GM19043 (cell line): ENCODE measurements at regions not wholly inside any gene's neighbourhood (a gene's known extent, or its start where the extent isn't known, plus 50 kb on each side); places are given as distances from the start of the nearest gene placed in this dataset.
"Not testable (repeated sequence)": the region's sequence is repeated elsewhere in the genome, so short reads cannot be mapped to it uniquely, and the experiment has no call there.

Source experiments
- ATAC-seq: cut with Tn5 transposase; IDR thresholded peaks from one replicate; pipeline ENCODE4 v1.9.1; 2021; ENCODE audit warnings: low read depth; ENCODE audit not compliant: unreplicated experiment

DNA sequence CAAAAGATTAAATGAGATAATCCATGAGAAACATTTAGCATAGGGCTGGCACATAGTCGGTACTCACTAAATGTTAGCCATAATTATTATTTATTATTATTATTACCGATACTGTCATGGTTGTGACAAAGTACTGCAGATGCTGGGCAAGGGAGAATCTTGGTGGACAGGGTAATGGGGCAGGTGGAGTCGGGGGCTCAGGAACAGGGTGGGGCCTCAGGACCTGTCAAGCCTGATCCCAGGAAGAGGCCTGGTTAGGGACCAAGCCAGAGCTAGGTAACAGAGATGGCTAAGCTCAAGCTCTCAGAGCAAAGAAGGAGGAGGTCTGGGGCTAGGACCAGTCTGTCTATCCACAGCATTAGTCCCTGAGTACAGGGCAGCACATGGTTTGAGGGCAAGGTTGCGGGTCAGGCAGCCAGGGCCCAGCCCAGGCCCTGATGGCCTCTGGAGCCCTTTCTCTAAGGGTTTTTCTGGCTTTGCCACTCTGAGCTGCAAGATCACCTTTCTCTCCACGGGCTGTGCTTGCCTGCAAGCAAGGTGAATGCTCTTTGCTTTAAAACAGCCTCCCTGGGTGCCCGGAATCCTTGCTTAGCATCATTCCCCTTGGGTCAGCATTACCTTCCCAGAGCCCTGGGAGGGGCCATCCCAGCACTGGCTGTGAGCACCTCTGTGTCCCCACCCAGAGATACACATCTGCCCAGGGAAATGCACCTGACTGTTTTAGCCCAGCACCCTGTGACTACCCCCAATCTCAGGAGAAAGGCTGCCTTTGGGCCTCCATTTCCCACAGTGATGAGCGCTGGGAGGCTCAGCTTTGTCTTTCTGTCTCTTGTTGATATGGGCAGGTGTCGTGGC is 572.0 kb downstream of the PTPRU start:
- ATAC-seq = no peak

DNA sequence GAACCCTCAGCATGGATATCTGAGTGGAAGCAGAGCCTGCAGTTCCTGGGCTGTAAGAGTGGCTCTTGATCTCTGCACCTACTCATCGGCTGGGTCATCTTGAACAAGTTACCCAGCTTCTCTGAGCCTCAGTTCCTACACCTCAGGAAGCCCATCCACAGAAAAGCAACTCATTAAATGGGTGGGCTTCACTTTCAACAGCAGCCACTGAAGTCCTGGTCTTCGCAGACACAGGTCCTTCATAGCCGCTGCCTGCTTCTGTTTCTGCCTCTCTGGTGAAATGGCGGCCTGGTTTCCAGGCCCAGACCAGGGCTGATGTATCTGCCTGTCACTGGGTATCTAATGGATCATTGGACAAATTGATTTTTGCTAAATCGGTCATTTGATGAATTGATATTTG is 571.4 kb downstream of the PTPRU start:
- ATAC-seq = no peak

DNA sequence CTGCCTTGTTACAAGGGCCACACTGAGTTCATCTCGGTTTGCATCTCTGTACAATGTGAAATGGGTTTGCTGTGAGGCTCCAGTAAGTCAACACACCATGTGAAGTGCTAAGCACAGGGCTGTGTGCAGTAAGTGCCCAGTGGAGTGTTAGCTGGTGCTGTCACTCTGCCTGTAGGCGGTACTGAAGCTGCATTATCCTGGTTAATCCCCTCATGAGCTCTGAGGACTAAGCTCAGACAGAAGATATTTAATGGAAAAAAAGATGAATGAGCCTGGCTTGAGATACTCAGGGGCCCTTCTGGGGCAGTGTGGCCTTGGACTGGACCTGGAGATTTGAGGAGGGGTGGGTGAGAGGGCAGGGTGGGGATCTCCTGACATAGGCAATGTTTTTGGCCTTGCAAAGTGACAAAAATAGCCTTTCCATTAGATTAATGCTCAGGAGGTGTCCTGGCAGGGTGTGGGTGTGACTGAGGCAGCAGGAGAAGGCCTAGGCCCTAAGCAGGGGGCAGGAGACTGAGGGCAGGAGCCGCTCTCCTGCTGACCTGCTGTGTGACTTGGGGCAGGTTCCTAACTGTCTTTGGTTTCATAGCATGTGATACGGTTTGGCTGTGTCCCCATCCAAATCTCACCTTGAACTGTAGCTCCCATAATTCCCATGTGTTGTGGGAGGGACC is 570.5 kb downstream of the PTPRU start:
- no peak for ATAC-seq

DNA sequence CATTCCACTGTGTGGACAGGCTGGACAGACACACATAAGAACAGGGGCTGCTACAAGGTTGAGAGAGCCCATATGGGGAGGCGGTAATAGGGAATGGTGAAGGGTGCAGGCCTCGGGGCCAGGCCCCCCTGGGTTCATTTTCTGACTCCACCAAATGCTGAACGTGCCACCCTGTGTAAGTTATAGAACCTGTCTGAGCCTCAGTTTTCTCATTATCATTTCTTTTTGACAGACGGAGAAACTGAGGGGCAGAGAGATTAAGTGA is 569.5 kb downstream of the PTPRU start:
- ATAC-seq = no peak

DNA sequence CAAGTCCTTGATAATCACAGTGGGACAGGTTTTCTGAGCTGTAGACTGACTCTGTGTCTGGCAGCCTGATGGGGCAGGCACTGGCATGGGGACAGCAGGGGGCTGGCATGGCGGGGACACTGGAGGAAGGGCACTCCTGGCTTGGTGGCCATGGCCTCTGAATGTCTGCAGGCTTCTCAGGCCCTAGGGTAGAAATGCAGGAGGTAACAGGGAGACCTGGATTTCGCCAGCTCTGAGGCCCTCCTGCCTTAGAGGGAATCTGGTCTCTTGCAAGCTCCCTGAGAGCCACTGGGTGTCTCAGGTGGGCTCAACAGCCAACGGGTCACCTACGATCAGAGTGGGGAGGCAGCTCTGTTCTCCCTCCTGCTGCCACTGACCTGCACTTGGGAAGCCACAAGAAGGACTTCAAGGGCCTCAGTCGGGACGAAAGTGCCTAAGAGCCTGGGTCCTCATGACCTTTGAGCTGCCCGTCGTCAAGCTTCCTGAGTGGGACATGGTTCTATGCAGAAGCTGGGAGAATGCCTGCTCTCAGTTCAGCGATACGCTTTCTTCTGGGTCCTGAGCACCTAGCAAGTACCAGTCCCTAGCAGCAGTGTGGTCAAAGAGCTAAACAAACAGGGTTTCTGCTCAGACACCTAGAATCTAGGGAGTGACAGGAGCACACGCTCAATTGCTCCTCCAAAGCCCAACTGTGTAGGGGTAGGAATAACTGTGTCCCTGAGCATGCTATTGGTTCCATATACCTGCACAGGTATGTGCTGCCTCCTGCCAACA is 569.0 kb downstream of the PTPRU start:
- ATAC-seq = no peak

DNA sequence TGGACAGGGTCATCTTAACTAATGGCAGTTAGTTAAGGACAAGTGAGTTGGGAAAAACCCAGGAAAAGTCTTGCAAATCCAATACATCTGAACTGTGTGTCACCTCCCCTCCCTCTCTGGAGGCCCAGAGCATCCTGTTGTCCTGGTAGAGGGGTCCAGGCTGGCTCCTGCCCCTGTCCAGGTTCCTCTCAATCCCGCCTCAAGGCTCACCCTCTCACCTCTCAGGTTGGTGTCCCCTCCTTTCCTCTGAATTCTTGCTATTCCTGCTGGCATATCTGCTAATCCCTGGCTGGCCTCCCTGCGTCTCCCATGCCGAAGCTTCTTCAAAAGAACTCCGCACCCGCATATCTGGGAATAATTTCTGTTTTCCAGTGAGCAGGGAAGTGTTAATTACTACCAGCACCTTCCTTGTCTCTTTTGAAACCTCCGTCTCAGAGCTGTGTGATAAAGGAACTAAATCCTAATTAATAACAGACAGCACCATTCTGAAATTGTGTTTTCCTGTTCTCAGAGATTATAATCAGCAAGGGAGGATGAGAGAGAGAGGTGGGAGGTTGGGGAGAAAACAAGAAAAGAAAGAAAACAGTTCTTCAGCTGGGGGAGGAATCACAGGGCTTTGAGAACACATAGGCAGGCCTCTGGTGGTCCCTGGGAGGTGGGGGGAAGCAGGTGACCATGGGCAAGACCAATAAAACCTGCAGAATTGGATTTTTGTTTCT is 568.0 kb downstream of the PTPRU start:
- ATAC-seq = no peak

DNA sequence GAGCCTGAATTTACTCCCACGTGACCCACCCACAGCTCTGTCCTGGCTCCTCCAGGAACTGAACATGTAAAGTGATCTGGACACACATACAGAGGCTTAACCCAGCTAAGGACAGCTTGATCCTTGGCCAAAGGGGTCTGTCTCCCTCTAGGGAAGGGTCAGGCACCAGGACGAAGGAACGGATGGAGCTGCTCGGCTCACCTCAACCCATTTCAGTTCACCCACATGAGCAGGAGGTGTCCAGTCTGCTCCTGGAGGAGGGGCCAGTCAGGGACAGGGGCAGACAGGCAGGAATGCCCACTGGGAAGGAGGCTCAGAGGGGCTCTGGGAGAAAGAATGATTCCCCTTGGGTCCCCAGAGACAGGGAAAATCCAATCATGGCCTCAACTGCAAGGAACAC is 567.2 kb downstream of the PTPRU start:
- no peak for ATAC-seq

DNA sequence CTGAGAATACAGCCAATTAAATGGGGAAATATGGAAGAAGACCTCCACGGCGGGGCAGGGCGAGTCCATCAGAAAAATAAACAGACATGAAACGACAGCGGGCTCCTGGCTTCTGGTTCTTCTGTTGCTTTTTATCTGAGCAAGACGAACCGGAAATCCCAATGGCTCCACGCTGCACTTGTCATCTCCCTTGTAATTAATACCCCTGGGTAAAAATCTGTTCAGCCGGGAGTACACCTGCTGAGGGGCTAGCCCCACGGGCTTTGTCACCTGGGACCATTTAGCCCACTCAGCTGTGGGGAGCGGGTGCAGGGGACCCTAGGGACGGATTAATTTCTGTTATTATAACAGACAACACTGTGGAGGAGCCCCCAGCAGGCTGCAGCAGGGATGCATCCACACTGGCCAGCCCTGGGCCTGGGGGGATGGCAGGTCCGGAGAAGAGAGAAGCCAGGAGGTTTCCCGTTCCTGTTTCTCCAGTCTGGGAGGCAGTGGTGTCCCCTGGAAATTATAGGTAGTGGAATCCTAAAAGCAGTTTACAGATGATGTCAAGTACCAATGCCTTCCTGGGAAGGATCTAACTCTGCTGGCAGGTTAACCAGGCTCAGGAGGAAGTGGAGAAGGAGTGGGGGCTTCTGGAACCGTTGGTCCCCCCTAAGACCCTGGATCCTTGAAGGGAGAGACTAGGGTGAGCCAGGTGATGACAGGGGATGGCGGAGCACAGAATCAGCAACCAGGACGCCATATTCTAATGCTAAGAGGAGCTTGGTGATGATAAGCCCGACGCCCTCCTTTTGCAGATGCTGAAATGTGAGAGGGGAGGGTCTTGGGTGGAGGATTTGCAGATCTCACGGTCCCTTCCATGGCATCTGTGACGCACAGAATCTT is 566.1 kb downstream of the PTPRU start:
- ATAC-seq = no peak

DNA sequence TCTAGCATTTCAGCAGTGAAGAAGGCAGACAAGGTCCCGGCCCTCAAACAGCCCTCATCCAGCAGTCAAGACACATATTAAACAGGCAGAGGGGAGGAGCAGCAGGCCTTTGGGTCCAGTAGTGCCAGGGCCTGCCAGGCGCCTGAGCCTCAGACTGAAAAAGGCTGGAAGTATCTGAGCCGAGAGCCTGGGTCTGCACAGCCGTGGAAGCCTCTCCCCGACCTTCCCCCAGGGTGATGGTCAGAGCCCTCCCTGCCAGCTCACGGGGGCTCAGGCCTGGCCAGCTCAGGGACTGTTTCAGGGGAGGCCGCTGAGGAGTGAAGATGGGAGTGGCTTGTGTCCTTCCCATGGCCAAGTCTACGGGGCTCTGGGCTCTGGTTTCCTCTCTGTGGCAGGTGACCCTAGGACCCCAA is 565.2 kb downstream of the PTPRU start:
- no peak for ATAC-seq

DNA sequence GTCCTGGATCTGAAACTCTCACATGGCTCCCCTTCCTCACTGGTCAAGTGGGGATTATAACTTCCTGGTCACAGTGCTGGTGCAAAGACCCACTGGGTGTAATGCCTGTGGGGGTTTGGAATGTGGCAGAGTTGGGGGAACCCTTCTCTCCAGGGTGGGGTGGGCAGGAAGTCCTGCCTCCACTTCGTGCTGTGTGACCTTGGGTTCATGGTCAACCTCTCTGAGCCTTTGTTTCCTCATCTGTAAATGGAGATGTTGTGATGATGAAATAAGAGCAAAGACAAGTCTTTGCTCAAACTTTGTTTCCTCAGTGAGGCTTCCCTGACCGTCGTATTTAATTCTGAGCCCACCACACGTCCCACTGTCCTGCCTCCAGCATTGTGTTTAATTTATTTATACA is 564.7 kb downstream of the PTPRU start:
- ATAC-seq = no peak

DNA sequence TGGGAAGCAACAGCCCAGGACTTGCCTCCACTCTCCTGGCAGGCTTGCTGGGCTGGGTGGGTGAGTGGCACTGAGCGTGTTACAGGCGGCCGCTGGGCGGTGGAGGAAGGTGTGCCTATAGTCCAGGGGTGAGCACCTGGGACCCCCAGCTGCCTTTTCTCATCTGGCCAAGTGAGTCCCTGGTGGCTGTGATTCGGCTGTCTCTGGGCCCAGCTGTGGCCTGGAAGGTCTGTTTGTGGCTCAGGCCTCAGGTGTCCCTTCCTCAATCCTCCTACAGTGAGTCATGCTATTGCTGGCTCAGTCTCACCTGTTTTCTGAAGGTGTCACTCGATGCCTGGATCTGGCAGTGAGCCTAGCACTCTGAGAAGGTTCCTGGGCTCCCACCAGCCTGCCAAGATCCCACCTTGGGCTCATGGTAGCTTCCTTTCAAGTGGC is 564.2 kb downstream of the PTPRU start:
- no peak for ATAC-seq

DNA sequence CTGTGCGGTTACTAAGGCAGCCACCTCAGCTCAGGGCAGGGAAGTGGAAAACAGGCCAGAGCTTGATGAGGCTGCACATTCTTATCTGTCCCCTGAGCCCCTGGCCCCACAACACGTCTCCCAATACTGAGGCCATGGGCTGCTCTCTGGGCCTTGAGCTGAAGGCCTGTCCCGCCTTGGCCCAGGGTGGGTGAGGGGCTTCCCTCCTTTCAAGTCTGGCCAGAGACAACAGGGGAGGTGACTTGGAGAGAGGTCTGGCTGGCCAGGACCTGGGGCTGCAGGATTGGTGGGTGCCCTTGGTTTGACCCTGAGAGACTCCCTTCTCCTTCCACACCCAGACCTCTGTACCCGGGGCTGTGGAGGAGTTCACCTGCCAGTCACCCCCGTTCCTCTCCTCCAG is 563.8 kb downstream of the PTPRU start:
- no peak for ATAC-seq

DNA sequence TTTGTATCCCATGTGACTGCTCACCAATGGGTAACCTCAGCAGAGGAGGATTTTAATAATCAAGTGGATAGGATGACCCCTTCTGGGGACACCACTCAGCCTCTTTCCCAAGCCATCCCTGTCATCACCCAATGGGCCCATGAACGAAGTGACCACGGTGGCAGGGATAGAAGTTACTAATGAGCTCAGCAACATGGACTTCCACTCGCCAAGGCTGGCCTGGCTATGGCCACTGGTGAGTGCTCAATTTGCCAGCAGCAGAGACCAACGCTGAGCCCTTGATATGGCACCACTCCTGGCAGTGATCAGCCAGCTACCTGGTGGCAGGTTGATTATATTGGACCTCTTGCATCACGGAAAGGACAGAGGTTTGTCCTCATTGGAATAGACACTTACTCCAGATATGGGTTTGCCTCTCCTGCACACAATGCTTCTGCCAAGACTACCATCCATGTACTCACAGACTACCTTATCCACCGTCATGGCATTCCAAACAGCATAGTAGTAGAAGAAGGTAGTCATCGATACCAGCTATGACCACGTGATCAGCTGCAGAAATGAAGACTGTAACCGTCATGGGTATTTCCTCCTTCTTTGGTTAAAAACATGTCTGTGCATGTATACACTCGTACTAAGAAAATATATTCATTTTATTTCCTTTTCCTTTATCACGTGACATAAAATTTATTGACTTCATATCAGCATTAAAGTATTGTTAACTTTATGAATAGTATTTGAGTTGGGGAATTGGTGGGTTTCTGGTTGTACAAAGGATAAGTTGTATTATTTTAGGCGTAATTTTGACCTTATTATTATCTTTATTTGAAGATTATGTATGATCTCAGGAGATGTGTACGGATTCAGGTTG is 562.6 kb downstream of the PTPRU start:
- no peak for ATAC-seq

DNA sequence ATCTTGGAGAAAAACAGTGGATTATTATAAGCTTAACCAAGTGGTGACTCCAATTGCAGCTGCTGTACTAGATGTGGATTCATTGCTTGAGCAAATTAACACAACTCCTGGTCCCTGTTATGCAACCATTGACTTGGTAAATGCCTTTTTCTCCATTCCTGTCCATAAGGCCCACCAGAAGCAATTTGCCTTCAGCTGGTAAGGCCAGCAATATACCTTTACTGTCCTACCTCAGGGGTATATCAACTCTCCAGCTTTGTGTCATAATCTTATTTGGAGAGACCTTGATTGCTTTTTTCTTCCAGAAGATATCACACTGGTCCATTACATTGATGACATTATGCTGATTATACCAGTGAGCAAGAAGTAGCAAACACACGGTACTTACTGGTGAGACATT is 560.8 kb downstream of the PTPRU start:
- ATAC-seq = not testable (repeated sequence)

DNA sequence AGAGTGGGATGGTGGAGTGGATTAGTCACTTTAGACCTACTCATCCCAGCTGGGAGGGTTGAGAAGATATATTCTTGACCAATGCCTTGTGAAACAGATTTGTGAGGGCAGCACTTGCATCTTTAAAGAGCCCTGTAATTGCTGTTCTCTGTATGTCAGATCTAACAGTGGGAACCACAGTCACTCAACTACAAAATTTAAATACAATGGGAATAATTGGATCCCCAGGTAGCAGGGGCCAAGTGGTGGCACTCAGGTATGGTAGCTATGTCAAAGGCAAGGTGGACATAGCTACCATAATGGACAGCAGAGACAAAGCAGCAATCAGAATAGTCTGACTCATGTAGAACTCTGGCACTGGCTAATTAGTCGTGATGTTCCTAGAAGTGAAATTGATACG is 559.6 kb downstream of the PTPRU start:
- not testable (repeated sequence) for ATAC-seq

DNA sequence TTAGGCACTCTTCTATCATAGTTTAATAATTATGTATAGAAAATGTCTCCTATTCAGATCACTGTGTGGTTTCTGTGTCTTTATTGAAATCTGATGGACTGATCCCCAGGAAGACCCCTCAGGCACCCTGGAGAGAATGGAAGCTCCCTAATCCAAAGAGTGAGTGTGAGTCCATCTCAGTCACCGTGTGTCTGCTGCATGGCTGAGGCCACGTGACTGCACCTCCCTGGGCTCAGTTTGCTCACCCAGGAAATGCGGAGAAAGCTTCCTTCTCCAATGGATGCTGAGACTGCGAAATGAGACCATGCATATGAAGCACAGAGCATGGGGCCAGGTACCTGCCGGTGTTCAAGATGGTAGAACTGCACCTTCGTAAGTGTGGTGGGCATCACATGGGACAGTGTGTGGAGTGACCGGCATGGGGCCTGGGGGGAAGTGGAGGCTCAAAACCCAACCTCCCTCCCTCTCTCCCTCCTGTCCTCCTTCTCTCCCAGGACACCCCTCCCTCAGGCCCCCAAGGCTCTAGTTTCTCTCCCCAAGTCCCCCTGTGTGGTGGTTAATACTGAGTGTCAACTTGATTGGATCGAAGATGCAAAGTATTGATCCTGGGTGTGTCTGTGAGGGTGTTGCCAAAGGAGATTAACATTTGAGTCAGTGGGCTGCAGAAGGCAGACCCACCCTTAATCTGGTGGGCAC is 557.5 kb downstream of the PTPRU start:
- no peak for ATAC-seq

DNA sequence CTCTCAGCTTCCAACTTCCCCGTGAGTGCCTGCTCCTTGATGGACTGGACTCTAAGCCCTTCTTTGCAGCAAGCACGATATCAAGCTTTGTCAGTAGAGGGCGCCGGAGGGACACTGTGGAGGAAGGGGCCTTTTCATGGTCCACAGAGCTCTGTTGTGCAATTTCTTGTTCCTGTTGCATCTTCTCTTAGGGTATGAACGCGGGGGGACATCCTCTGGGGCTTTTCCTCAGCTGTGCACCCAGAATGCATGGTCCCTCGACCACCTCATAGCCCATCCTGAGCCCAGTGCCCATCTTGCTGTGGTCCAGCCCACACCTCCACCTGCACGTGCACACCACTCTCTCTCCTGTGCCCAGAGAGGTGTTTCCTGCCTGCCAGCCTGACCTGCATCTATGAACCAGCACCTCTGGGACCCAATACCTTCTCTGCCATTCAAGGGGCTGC is 556.8 kb downstream of the PTPRU start:
- no peak for ATAC-seq

DNA sequence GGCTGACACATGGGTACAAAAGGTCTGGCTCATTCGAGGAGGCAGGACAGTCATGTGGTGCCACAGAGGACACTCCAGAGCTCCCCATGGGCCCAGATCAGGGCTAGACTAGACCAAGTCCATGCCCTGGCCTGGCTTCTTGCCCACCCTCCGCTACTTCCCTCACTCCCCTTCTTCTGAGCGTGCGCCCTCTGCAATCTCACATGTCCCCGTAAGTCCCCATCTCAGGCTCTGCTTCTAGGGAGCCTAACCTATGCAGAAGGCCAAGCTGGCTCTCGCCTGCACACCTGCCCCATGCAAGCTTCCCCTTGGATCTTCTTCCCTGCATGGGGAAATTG is 553.6 kb downstream of the PTPRU start:
- ATAC-seq = no peak
